GM10248 (cell line): ENCODE measurements at regions not wholly inside any gene's neighbourhood (a gene's known extent, or its start where the extent isn't known, plus 50 kb on each side); places are given as distances from the start of the nearest gene placed in this dataset.

Experiments used
- CTCF ChIA-PET: fragments of 300-600 bp; sonication (Branson Sonifier 250); formaldehyde crosslinking; extraction: SDS; loops from one replicate; lab custom pipeline; 2021; ENCODE audit warnings: antibody characterized with exemption; lab: Yijun Ruan, JAX
- POLR2A ChIA-PET: fragments of 350-650 bp; sonication (Branson Sonifier 250); formaldehyde crosslinking; extraction: SDS; loops from one replicate; lab custom pipeline; 2020; ENCODE audit warnings: antibody characterized with exemption; lab: Yijun Ruan, JAX
- DNase-seq: peaks from one replicate; pipeline ENCODE4 v3.0.0; 2012; ENCODE audit errors: extremely low spot score
- TF ChIP-seq, protein P1 (sequence below): IDR thresholded peaks from 2 replicates; pipeline ENCODE4 v1.5.1; 2012; ENCODE audit warnings: mild to moderate bottlenecking, low read depth; ENCODE audit errors: extremely low read depth, missing control alignments, control extremely low read depth

DNA sequence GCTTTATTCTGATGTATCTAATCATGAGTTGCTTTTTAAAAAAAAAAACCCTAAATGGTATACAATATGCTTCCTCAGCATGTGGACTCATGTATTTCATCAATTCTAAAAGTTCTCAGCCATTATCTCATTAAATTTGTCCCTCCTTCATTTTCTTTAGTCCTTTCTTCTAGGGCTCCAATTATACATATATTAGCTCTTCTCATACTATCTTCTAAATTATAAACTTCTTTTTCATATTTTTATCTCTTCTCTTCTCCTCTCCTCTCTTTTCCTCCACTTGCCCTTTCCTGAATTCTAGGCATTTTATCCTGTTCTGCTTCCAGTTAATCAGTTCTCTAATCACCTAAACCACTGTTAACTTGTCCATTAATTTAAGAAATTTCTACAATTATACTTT, 55.0 kb upstream of the IL33 start:
- CTCF ChIA-PET = no interaction called here
- DNase-seq = no peak
- TF ChIP-seq, protein P1, sequence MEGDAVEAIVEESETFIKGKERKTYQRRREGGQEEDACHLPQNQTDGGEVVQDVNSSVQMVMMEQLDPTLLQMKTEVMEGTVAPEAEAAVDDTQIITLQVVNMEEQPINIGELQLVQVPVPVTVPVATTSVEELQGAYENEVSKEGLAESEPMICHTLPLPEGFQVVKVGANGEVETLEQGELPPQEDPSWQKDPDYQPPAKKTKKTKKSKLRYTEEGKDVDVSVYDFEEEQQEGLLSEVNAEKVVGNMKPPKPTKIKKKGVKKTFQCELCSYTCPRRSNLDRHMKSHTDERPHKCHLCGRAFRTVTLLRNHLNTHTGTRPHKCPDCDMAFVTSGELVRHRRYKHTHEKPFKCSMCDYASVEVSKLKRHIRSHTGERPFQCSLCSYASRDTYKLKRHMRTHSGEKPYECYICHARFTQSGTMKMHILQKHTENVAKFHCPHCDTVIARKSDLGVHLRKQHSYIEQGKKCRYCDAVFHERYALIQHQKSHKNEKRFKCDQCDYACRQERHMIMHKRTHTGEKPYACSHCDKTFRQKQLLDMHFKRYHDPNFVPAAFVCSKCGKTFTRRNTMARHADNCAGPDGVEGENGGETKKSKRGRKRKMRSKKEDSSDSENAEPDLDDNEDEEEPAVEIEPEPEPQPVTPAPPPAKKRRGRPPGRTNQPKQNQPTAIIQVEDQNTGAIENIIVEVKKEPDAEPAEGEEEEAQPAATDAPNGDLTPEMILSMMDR = no peak
- POLR2A ChIA-PET = no interaction called here

DNA sequence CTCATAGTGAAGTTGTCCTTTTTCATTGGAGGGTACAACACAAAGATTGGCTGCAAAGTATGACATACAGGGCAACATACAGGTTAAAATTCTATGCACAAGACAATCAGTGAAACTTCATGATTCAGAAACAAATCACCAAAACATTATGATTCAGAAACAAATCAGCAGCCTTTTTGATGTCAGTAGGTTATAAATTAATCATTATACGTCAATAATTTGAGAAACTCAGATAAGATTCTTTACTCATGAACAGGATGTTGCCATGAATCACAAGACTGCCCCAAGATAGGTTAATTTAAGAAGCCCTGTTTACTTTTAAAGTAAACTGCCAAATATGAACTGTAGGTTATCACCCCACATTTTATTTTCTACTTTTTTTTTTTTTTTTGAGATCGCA, 62.2 kb upstream of the IL33 start:
- ChIA-PET CTCF (no interaction called here), POLR2A (no interaction called here)
- TF ChIP-seq, protein P1 = no peak
- no peak for DNase-seq

- ChIA-PET CTCF (no interaction called here), POLR2A (no interaction called here)
- DNase-seq = no peak
- TF ChIP-seq, protein P1 = no peak
Observed at GRCh38 chr9:6152788-6153187, 62.8 kb upstream of the IL33 start.

GRCh38 chr9:6150483-6150882, 65.1 kb upstream of the IL33 start:
- ChIA-PET CTCF (interaction anchor here (1.4 kb wide), 1 partner anchor 11 kb away, joined by 3 read pairs; no protein-coding TSS in a partner anchor), POLR2A (no interaction called here)
- no peak for DNase-seq
- TF ChIP-seq, protein P1 = no peak

GRCh38 chr9:6149315-6149714, 66.3 kb upstream of the IL33 start:
- no peak for DNase-seq
- TF ChIP-seq, protein P1 = no peak
- ChIA-PET POLR2A (no interaction called here), CTCF (interaction anchor here (1.4 kb wide), 1 partner anchor 12 kb away, joined by 3 read pairs; no protein-coding TSS in a partner anchor)

- TF ChIP-seq, protein P1 = no peak
- ChIA-PET POLR2A (no interaction called here), CTCF (interaction anchor here (1.2 to 1.3 kb wide), 2 partner anchors 38 to 39 kb away, joined by 3 read pairs; no protein-coding TSS in a partner anchor)
- no peak for DNase-seq
Observed at GRCh38 chr9:6147846-6148245, 67.8 kb upstream of the IL33 start.
